ENCODE measurements at regions not wholly inside any gene's neighbourhood (a gene's known extent, or its start where the extent isn't known, plus 50 kb on each side); places are given as distances from the start of the nearest gene placed in this dataset.
"Not testable (repeated sequence)": the region's sequence is repeated elsewhere in the genome, so short reads cannot be mapped to it uniquely, and the experiment has no call there.

- DNase-seq (ENCODE audit: low read depth) = no peak
- no peak for TF ChIP-seq CTCF (IDR thresholded peaks at IDR 0.05; ENCODE audit: insufficient read depth, low read depth, low read length, missing control alignments)
- no peak overlapping the region for H3K4me3 ChIP-seq (ENCODE audit: low read depth, low read length)
Measured at GRCh38 chr3:194888916-194889315, 203.2 kb downstream of the FAM43A start.

GRCh38 chr3:194890091-194890490 lies 204.4 kb downstream of the FAM43A start:
- no peak for DNase-seq (ENCODE audit: low read depth)
- no peak for TF ChIP-seq CTCF (IDR thresholded peaks at IDR 0.05; ENCODE audit: insufficient read depth, low read depth, low read length, missing control alignments)
- no peak overlapping the region for H3K4me3 ChIP-seq (ENCODE audit: low read depth, low read length)

- H3K4me3 ChIP-seq (ENCODE audit: low read depth, low read length) = no peak overlapping the region
- peak; percentile 27 for DNase-seq (ENCODE audit: low read depth)
- TF ChIP-seq CTCF (IDR thresholded peaks at IDR 0.05; ENCODE audit: insufficient read depth, low read depth, low read length, missing control alignments) = no peak
Measured at GRCh38 chr3:194893121-194893987, 207.7 kb downstream of the FAM43A start.

GRCh38 chr3:194894538-194894937 lies 208.9 kb downstream of the FAM43A start:
- no peak for TF ChIP-seq CTCF (IDR thresholded peaks at IDR 0.05; ENCODE audit: insufficient read depth, low read depth, low read length, missing control alignments)
- H3K4me3 ChIP-seq (ENCODE audit: low read depth, low read length) = no peak overlapping the region
- DNase-seq (ENCODE audit: low read depth) = no peak

GRCh38 chr3:194900854-194901522 lies 215.3 kb downstream of the FAM43A start:
- DNase-seq (ENCODE audit: low read depth) = no peak
- TF ChIP-seq CTCF (IDR thresholded peaks at IDR 0.05; ENCODE audit: insufficient read depth, low read depth, low read length, missing control alignments) = no peak
- no peak overlapping the region for H3K4me3 ChIP-seq (ENCODE audit: low read depth, low read length)

GRCh38 chr3:194903447-194903846 lies 217.8 kb downstream of the FAM43A start:
- H3K4me3 ChIP-seq (ENCODE audit: low read depth, low read length); DNase-seq (ENCODE audit: low read depth): not testable (repeated sequence)

- not testable (repeated sequence) for DNase-seq (ENCODE audit: low read depth); H3K4me3 ChIP-seq (ENCODE audit: low read depth, low read length)
Measured at GRCh38 chr3:194904999-194905398, 219.3 kb downstream of the FAM43A start.

GRCh38 chr3:194905696-194906095 lies 220.0 kb downstream of the FAM43A start:
- TF ChIP-seq CTCF (IDR thresholded peaks at IDR 0.05; ENCODE audit: insufficient read depth, low read depth, low read length, missing control alignments) = no peak
- DNase-seq (ENCODE audit: low read depth) = no peak
- no peak overlapping the region for H3K4me3 ChIP-seq (ENCODE audit: low read depth, low read length)
